ENCODE measurements at regions not wholly inside any gene's neighbourhood (a gene's known extent, or its start where the extent isn't known, plus 50 kb on each side); places are given as distances from the start of the nearest gene placed in this dataset.

DNA sequence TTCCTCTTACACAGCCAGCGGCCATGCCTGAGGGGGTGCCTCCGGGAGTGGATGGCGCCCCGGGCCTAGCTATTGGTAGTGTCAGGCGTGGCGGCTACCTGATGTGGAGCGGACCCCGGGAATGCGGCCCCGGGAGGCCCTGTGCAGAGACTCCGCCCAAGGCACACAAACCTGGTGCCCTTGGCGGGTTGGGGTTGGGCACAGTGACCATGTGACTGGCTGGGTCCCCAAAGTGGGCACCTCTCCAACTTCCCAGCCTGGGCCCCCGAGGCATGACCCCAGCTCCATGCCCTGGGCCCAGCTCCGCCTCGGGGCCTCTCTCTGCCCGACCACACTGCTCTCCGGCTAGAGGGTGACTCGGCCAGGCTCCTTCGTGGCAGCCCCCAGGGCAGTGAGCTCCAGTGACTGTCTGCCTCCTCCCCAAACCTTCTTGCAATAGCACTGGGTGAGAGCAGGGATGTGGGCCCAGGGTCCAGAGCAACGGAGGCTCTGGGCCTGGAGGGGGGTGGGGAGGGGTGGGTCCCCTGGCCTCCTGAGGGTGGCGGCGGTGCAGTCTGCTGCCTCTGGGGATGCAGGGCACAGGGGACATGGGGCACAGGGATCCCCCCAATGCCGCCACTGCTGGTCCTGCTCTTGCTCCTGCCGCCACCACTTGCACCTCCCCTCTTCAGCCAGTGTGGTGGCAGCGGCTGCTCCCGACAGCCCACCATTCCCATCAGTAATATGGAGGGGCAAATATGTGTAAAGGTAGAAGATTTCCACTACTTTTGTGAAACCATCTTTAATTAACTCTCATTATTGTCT, 942.9 kb upstream of the EPHA7 start:
- no peak overlapping the region for H3K27ac ChIP-seq (ENCODE audit: low read depth in 2 of 2, low read length in 1 of 2)
- no peak for DNase-seq
- H3K79me2 ChIP-seq (ENCODE audit: insufficient read depth), result no peaks in the 10 kb centered on the region
- no peaks in the 10 kb centered on the region for H3F3A ChIP-seq (replicated peaks; ENCODE audit: insufficient read depth)
- H2AFZ ChIP-seq (ENCODE audit: low read depth), result no peak overlapping the region
- no peaks in the 10 kb centered on the region for H3K36me3 ChIP-seq (replicated peaks in 1 of 2; ENCODE audit: control insufficient read depth in 1 of 2, insufficient read depth in 2 of 2, low read length in 1 of 2)
- H3K9ac ChIP-seq, result no peak overlapping the region
- no peak overlapping the region for H3K4me2 ChIP-seq
- TF ChIP-seq, protein P1, sequence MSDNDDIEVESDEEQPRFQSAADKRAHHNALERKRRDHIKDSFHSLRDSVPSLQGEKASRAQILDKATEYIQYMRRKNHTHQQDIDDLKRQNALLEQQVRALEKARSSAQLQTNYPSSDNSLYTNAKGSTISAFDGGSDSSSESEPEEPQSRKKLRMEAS (IDR thresholded peaks at IDR 0.05; ENCODE audit: low read depth), result no peak
- TF ChIP-seq MEF2A (IDR thresholded peaks at IDR 0.05; ENCODE audit: borderline replicate concordance, low read depth), result no peak
- TF ChIP-seq FOXJ3 (CRISPR knock-in tag; IDR thresholded peaks at IDR 0.05), result no peak
- no peak for TF ChIP-seq GATA2 (CRISPR knock-in tag; IDR thresholded peaks at IDR 0.05)
- no peak for TF ChIP-seq RFX5 (IDR thresholded peaks at IDR 0.05; ENCODE audit: low read length)
- no peak for TF ChIP-seq NFIC (IDR thresholded peaks at IDR 0.05; ENCODE audit: borderline replicate concordance)
- no peak for TF ChIP-seq EZH2phosphoT487 (IDR thresholded peaks at IDR 0.05; ENCODE audit: borderline replicate concordance, low read depth)
- no peak for TF ChIP-seq NRF1 (IDR thresholded peaks at IDR 0.05; ENCODE audit: low read depth, low read length)
- no peak for TF ChIP-seq POLR2AphosphoS5 (IDR thresholded peaks at IDR 0.05; ENCODE audit: low read depth, low read length)
- no peak for TF ChIP-seq USF1 (IDR thresholded peaks at IDR 0.05; ENCODE audit: borderline replicate concordance, low read depth)
- no peak for TF ChIP-seq FOSL2 (IDR thresholded peaks at IDR 0.05; ENCODE audit: borderline replicate concordance, low read depth)
- TF ChIP-seq ELF1 (IDR thresholded peaks at IDR 0.05), result no peak
- no peak for TF ChIP-seq CHD2 (IDR thresholded peaks at IDR 0.05; ENCODE audit: low read length, partially characterized antibody)
- POLR2A ChIA-PET, result no interaction called here
- no peaks in the 10 kb centered on the region for H3K4me1 ChIP-seq (ENCODE audit: control insufficient read depth in 1 of 2, insufficient read depth in 2 of 2, low read depth in 1 of 2, low read length in 1 of 2)
- H3K9me2 ChIP-seq, result no peaks in the 10 kb centered on the region
- 20% methylated on average over 1 of the region's 26 CpGs for WGBS (ENCODE audit: low lambda C conversion rate)
- CTCF ChIA-PET, result no interaction called here
- H3K27me3 ChIP-seq (ENCODE audit: insufficient read depth), result no peaks in the 10 kb centered on the region
- H4K20me1 ChIP-seq (ENCODE audit: insufficient read depth), result no peaks in the 10 kb centered on the region
- no peak overlapping the region for H3K4me3 ChIP-seq (ENCODE audit: low read depth in 2 of 2, low read length in 1 of 2)
- H3K9me3 ChIP-seq, result no peaks in the 10 kb centered on the region

GRCh38 chr6:94361304-94362060, 942.1 kb upstream of the EPHA7 start:
- H4K20me1 ChIP-seq (ENCODE audit: insufficient read depth), result no peaks in the 10 kb centered on the region
- H3K27ac ChIP-seq (ENCODE audit: low read depth in 2 of 2, low read length in 1 of 2), result no peak overlapping the region
- H3F3A ChIP-seq (replicated peaks; ENCODE audit: insufficient read depth), result no peaks in the 10 kb centered on the region
- ChIA-PET POLR2A (no interaction called here), CTCF (no interaction called here)
- no peak overlapping the region for H2AFZ ChIP-seq (ENCODE audit: low read depth)
- H3K9ac ChIP-seq, result no peak overlapping the region
- H3K36me3 ChIP-seq (replicated peaks in 1 of 2; ENCODE audit: control insufficient read depth in 1 of 2, insufficient read depth in 2 of 2, low read length in 1 of 2), result no peaks in the 10 kb centered on the region
- no peak overlapping the region for H3K4me3 ChIP-seq (ENCODE audit: low read depth in 2 of 2, low read length in 1 of 2)
- TF ChIP-seq TCF12 (IDR thresholded peaks at IDR 0.05) (no peak), TAF1 (IDR thresholded peaks at IDR 0.05; ENCODE audit: borderline replicate concordance, low read depth, low read length) (no peak), USF1 (IDR thresholded peaks at IDR 0.05; ENCODE audit: borderline replicate concordance, low read depth) (no peak), FOXJ3 (CRISPR knock-in tag; IDR thresholded peaks at IDR 0.05) (no peak), PBX3 (IDR thresholded peaks at IDR 0.05) (no peak), REST (IDR thresholded peaks at IDR 0.05; ENCODE audit: low read depth, low read length) (peak; percentile 76), ELF1 (IDR thresholded peaks at IDR 0.05) (no peak), CTCF (IDR thresholded peaks at IDR 0.05) (no peak)
- H3K27me3 ChIP-seq (ENCODE audit: insufficient read depth), result no peaks in the 10 kb centered on the region
- no peaks in the 10 kb centered on the region for H3K9me3 ChIP-seq
- H3K4me1 ChIP-seq (ENCODE audit: control insufficient read depth in 1 of 2, insufficient read depth in 2 of 2, low read depth in 1 of 2, low read length in 1 of 2), result no peaks in the 10 kb centered on the region
- H3K79me2 ChIP-seq (ENCODE audit: insufficient read depth), result no peaks in the 10 kb centered on the region
- H3K9me2 ChIP-seq, result no peaks in the 10 kb centered on the region
- no peak for DNase-seq
- 10% methylated on average over 4 of the region's 10 CpGs for WGBS (ENCODE audit: low lambda C conversion rate)
- H3K4me2 ChIP-seq, result no peak overlapping the region

All from SK-N-SH (cell line).